C4-2B (cell line): ENCODE measurements at regions not wholly inside any gene's neighbourhood (a gene's known extent, or its start where the extent isn't known, plus 50 kb on each side); places are given as distances from the start of the nearest gene placed in this dataset.
"Not testable (repeated sequence)": the region's sequence is repeated elsewhere in the genome, so short reads cannot be mapped to it uniquely, and the experiment has no call there.

ENCODE experiments used
- H3K27ac ChIP-seq: fragments of 450-650 bp; 2 replicates; pipeline ENCODE4 v1.5.1; 2017

DNA sequence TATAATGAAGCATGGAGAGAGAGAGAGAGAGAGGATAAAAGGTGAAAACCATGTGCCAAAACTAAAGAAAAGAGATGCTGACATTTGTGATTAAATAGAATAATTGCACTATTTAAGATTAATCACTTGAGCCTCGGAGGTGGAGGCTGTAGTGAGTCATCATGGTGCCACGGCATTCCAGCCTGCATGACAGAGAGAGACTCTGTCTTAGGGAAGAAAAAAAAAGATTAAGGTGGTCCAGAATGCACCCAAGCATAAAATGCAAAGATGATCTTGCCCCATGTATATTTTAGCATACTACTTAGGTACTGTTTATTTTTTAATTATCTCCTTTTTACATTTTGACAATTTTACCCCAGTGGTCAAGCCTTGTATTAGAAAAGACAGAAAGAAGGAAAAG lies 742.5 kb downstream of the SPATA31A1 start:
- not testable (repeated sequence) for H3K27ac ChIP-seq

DNA sequence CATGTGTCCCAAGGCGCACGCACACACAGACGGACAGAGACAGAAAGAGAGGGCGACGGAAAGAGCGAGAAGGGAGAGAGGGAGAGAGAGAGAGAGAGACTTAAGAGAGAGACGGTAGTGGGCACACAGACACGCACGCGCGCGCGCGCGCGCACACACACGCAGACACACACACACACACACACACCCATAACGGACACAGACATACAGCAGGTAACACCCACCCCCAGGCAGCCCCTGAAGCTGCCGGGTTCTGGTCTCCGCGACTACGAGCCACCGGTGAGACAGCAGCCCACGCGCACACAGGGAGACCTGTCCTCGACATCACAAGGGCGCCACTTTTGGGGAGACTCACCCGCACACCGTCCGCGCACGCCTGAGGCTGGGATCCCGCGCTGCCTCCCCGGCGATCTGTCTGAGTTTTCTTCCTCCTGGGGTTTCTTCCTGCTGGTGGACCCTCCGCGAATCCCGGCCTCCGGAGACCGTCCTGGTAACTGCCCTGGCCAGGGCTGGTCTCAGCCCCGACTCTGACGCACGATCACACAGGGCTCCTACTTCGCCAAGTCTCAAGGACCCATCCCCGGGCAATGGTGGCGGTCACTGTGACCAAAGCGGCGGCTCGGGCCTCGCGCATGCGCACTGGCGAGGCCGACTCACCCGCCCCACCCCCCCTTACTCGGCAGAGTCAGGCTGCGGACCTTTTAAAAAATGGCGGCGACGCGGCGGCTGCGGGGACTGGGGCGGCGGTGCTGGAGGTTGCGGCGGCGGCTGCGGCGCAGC lies 750.7 kb downstream of the SPATA31A1 start:
- not testable (repeated sequence) for H3K27ac ChIP-seq

DNA sequence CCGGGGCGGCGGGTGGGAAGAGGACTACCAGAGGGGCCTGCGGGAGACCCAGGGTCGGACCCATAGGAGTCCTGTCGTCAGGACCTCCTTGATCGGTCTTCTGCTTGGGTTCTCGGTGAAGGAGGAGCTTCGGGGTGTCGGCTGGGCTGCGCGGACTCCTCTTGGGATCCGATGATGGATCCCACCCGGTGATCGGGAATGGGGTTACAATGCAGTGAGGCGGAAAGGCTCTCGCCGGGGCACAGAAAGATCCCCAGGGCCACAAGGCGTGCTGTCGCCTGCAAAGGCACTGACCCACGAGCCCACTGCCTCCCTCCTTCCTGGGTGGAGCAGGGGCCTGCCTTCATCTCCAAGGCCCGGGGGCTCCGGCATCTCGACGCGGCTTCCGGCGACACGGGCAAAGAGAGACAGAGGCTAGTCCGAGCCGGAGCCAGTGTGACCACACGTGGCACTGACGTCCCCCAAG lies 751.3 kb downstream of the SPATA31A1 start:
- H3K27ac ChIP-seq: not testable (repeated sequence)

DNA sequence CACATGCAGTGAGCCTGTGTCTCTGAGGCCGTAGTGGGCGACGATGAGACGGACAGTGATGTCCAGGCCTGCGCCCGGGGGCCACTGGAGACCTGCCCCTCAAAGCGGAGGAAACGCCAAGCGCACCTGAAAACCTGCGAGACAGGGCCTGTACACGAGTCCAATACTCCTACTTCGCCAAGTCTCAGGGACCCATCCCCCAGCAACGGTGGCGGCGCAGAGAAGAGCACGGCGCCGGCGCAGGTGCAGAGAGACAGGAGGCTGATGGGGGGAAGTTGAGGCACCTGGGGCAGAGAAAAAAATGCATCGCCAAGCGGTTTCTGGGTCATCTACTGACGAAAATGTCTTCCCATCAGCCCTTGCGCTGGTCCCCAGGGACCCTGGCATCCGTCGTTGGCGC lies 751.8 kb downstream of the SPATA31A1 start:
- not testable (repeated sequence) for H3K27ac ChIP-seq

DNA sequence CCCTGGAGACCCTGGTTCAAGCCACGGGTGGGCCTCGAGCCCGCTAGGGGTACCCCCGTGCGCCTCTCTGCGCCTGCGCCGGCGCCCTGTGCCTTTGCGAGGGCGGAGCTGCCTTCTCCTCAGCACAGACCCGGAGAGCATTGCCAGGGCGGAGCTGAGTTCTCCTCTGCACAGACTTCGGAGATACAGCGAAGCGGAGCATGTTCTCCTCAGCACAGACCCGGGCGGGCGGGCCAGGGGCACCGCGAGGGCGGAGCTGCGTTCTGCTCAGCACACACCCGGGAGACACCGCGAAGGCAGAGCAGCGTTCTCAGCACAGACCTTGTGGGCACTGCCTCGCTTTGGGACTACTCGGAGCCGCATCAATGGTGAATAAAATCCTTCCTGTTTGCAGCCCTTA lies 753.0 kb downstream of the SPATA31A1 start:
- H3K27ac ChIP-seq: not testable (repeated sequence)

DNA sequence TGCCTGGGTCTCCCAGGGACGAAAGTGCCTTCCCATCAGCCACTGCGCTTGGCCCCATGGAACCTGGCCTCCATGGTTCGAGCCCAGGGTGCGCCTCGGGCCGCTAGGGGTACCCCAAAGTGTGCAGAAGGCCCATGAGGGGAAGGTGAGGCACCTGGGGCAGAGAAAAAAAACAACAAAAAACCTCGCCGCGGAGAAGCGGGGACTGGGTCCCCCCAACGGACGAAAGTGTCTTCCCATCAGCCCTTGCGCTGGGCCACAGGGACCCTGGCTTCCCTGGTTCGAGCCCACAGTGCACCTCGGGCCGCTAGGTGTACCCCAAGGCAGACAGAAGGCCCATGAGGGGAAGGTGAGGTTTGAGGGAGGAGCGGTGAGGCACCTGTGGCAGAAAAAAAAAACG lies 755.3 kb downstream of the SPATA31A1 start:
- not testable (repeated sequence) for H3K27ac ChIP-seq

DNA sequence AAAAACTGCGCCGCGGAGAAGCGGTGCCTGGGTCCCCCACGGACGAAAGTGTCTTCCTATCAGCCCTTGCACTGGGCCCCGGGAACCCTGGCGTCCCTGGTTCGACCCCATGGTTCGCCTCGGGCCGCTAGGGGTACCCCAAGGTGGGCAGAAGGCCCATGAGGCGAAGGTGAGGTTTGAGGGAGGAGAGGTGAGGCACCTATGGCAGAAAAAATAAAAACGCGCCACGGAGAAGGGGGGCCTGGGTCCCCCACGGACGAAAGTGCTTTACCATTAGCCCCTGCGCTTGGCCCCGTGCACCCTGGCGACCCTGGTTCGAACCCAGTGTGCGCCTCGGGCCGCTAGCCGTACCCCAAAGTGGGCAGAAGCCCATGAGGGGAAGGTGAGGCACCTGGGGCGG lies 756.1 kb downstream of the SPATA31A1 start:
- not testable (repeated sequence) for H3K27ac ChIP-seq

DNA sequence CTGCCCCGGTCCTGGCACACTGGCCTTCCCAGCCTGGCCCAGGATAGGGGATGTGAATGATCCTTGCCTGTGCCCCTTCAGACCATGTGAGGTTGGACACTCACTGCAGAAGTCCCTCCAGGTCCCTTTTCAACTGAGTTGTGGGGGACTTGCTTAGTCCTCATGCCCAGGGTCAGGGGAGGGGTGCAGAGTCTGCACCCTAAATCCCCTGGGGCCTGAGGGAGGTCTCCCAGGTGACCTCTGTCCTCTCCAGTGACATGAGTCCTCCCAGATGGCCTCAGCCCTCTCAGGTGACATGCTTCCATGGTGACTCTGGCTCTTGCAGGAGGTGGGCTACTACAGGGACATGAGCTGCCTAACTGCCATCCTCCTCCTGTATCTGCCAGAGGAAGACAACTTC lies 775.1 kb downstream of the SPATA31A1 start:
- not testable (repeated sequence) for H3K27ac ChIP-seq

DNA sequence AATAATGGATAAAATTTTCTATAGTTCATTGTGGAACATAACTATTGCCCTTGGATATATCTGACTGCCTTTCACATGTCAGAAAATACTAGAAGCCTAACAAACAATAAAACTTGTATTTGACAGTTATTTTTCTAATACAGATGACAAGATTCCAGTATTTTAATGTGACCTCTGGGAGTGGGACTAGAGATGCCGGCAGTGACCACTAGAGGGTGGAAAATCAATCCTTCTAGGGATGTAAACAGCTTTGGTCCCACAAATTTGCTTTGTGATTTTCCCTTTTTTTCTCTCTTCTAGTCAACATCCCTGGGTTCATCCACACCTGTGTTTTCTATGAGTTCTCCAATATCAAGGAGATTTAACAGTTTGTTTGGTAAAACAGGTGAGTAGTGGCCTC lies 813.7 kb downstream of the SPATA31A1 start:
- not testable (repeated sequence) for H3K27ac ChIP-seq

DNA sequence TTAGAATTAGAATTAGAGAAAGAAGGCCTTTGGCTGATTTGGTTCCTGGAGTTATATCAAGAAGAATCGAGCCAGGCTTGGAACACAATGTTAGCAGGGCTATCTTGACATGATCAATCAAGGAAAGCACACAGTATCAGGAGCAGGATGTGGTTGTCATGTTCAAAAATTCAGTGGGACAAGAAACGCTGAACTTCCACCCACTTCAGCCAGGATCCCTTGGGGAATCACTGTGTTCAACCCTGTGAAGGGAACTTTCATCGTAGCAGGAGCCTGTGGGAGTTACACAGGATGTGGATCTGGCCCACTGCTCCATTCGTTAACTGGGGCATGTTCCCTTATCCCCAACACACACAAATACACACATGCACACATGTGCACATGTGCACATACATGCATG lies 817.8 kb downstream of the SPATA31A1 start:
- H3K27ac ChIP-seq: not testable (repeated sequence)

DNA sequence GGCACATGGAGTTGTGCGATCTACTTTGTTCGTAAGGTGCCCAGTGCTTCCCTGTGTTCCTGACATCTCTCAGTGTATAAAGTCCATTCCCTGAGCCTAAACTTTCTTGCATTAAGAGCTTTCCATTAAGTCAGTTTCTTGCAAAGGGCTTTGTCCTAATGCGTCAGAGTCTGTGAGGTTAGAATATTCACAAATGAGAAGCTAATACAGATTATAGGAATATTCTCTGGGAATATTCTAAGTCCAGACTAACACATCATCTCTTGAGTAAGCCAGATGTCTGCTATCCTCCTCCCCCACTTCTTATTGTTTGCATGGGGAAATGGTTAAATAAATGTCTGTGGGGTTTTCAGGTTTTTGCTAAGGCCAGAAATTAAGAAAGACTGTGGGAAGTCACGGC lies 818.6 kb downstream of the SPATA31A1 start:
- H3K27ac ChIP-seq: not testable (repeated sequence)

DNA sequence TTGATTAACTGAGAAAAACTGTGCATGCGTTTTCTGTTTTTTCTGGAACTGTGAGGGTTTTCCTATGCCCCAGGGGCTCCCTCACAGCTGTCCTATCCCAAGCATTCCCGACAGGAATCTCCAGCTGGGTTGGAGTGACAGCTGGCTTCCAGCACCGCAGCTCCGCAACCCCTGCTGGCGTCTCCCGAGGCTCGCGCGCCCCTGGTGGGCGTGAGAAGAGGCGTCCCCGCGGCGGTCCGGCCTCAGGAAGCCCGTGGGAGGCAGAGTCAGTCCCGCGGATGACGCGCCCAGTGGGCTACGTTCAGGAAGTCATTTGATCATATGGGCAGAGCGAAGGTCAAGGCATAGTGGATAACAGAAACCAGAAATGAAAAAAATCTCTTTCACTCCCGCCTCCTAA lies 821.9 kb downstream of the SPATA31A1 start:
- not testable (repeated sequence) for H3K27ac ChIP-seq

DNA sequence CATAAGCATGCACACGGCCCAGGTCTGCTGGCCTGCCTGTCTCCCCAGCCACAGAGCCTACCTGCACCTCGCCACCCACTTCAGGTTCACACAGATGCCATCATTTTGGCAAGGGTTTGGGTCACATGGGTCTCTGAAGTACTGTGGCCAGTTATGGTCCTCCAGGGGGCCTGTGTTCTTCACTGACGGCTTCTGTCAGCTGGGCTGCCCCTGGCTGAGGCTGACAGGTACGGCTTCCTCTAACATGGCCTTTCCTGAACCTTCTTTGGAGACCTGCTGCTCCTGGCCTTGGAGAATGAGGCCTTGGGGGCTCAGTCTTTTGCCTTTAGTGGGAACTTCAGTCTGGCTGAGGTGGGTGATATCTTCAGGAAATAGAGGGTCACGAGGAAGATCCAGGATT lies 835.9 kb downstream of the SPATA31A1 start:
- H3K27ac ChIP-seq: not testable (repeated sequence)

DNA sequence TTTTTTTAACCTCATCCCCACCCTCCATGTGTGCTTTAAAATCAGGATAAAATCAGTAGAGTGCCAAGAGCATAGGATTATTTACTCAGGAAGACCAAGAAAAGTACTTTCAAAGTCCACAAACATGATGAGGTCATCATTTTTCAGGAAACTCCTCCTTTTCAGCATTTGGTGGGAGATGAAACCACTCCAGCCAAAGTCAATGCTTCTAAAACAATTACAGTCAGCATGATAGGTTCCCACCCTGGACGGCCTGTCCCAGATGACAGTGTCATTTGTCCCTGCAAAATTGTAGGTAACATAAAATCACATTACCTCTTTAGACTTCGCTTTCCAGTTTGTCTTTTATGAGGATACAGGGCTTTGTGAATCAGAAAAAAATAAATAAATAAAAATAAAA lies 836.7 kb downstream of the SPATA31A1 start:
- H3K27ac ChIP-seq: not testable (repeated sequence)

DNA sequence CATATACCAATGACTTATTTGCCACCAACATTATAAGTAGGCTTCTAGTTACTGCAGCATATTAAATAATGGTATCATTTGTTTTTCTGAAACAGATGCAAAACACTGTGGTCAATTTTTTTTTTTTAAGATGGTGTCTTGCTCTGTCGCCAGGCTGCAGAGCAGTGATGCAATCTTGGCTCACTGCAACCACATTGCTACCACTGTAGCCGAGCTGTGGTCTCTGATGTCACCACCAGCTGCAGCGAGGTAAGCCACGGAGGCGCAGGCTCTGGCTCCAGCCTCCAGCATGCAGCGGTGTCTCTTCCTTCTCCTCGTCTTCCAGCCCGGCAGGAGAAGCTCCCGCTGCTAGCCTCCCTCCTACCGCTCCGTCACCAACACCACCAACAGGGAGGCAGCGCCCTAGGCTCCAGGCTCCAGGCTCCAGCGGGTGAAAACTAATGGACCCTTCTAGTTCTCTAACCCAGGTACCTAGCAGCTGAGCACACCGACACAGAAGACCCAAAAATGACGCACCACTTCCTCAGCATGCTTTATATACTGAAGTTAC lies 840.8 kb downstream of the SPATA31A1 start:
- H3K27ac ChIP-seq: not testable (repeated sequence)

DNA sequence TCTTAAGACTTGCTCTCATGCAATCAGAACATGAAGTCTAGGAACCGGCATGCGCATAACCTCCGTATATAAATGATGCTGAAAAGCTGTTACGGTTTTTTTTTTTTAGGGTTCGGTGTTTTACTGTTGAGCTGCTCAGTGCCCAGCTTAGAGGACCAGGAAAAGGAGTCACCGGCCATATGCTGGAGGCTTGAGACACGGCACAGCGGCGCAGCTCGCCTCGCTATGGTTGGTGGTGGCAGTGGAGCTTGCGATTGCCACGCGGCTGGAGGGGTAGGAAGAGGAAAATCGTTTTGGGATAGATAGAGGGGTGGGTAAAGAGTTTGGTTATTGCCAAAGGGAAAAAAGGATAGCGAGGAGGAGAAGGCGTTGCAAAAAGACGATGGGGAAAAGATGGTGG lies 841.3 kb downstream of the SPATA31A1 start:
- not testable (repeated sequence) for H3K27ac ChIP-seq

DNA sequence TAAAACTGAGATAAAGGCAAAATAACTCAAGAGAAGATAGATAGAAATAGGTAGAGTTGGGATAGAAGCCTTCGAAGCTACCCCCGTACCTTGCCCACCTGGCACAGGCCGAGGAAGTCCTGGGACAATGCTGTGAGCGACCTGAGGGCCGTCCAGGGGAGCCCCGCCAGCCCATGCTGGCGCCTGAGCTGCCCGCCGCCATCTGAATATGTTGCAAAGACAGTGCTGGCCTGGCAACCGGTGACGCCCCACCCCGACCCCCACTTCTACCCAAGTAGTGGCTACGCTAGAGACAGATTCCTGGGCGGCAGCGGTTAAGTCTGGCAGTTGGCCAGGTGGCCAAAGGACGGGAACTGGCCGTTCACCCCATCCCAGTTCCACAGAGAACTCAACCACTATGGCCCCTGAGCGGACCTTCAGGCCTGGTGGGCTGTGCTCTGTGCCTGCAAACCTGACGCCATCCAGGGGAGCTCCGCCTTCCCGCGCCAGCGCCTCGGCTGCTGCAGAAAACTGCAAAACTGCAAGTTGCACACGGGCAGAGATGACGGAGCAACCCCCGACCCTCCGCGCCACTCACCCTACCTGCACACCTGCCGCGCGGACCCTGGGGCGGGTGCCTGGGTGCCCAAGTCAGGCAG lies 866.2 kb downstream of the SPATA31A1 start:
- H3K27ac ChIP-seq: not testable (repeated sequence)
